ENCODE measurements at regions not wholly inside any gene's neighbourhood (a gene's known extent, or its start where the extent isn't known, plus 50 kb on each side); places are given as distances from the start of the nearest gene placed in this dataset.
"Not testable (repeated sequence)": the region's sequence is repeated elsewhere in the genome, so short reads cannot be mapped to it uniquely, and the experiment has no call there.

DNA sequence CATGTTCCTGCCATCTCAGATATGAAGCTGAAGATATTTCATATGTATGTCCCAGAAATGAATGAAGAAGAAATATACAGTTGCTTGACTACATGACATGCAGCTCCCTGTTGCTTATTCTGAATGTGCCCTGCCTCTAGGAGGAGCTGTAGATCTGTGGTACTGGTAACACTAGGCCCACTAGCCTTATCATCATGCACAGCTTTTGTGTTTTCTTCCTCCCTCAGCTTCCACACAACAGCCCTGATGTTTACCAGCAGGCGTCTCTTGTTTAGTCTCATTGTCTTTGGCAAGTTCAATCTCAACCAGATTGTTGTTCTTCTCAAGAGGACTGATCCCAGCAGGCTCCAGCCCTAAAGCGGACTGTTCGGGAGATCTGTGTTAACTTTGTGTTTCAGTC is 104.8 kb downstream of the ATP6V0E2 start:
- H3K4me1 ChIP-seq; H3K9me3 ChIP-seq (replicated peaks); H3K27ac ChIP-seq; H3K4me3 ChIP-seq; H3K36me3 ChIP-seq; DNase-seq; H3K27me3 ChIP-seq: not testable (repeated sequence)

- not testable (repeated sequence) for H3K4me1 ChIP-seq; H3K36me3 ChIP-seq; H3K9me3 ChIP-seq (replicated peaks); DNase-seq; H3K4me3 ChIP-seq; H3K27me3 ChIP-seq; H3K27ac ChIP-seq
Measured at GRCh38 chr7:149978944-149979343, 105.2 kb downstream of the ATP6V0E2 start.

DNA sequence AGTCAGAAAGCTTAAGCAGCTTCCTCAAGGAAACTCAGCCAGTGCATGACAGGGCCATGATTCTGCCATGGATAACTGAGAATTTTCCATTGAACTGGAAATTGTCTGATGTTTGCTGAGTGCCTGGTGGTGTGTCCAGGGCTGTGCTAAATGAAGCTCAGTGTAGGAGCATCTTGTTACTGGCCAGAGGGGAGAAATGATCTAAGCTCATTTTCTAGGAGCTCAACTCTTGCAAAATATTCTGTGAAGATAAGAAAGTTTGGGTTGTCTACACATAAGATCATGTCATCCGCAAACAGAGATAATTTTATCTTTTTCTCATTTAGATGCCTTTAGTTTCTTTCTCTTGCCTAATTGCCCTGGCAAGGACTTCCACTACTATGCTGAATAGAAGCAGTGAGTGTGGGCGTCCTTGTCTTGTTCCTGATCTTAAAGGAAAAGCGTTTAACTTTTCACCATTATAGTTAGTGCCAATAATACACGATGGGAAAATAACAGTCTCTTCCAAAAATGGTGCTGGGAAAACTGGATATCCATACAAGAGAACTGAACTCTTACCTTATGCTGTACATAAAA is 108.9 kb downstream of the ATP6V0E2 start:
- H3K36me3 ChIP-seq; DNase-seq; H3K9me3 ChIP-seq (replicated peaks); H3K27ac ChIP-seq; H3K4me1 ChIP-seq; H3K27me3 ChIP-seq; H3K4me3 ChIP-seq: not testable (repeated sequence)

DNA sequence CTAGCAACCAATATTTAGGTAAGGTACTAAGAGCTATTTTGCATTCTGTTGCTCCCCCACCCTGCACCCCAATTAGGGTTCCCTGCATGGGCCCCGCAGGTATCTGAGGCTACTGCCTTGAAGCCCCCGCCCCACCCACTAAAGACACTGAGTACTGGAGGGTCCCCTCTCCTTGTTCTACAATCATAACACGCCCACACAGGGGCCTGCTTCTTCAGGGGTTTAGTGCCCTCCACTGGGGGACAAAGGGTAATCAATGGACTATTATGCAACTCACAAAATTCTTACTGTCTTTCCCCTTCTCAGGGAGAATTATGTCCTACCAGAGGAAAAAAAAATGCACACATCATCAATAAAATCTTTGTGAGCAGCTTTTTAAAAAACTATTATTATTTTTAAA is 113.1 kb downstream of the ATP6V0E2 start:
- H3K27ac ChIP-seq; H3K9me3 ChIP-seq (replicated peaks); H3K27me3 ChIP-seq; H3K36me3 ChIP-seq; H3K4me3 ChIP-seq; DNase-seq; H3K4me1 ChIP-seq: not testable (repeated sequence)

- H3K36me3 ChIP-seq; H3K27me3 ChIP-seq; H3K4me1 ChIP-seq; H3K4me3 ChIP-seq; H3K27ac ChIP-seq; DNase-seq; H3K9me3 ChIP-seq (replicated peaks): not testable (repeated sequence)
Measured at GRCh38 chr7:149991652-149992302, 118.0 kb downstream of the ATP6V0E2 start.

DNA sequence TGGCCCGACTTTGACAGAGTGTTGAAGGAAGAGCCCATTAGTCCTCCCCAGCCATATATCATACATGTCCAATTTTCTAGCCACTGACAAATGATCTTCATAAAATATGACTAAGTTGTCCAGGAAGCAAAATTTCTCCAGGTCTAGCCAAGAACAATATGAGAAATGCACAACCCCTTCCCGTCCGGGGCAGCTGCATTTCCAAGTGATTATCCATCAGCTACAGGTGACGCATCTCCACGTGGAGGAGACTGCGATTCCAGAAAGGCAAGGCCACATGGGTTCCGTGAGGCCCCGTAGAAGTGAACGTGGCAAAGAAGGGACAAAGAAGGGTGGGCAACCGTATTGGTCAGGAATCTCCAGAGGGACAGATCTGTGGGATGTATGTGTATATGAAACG is 118.6 kb downstream of the ATP6V0E2 start:
- not testable (repeated sequence) for H3K4me3 ChIP-seq; H3K27ac ChIP-seq; H3K36me3 ChIP-seq; H3K4me1 ChIP-seq; H3K9me3 ChIP-seq (replicated peaks); DNase-seq; H3K27me3 ChIP-seq

- H3K9me3 ChIP-seq (replicated peaks); H3K4me1 ChIP-seq: not testable (repeated sequence)
Measured at GRCh38 chr7:149995369-149996026, 121.7 kb downstream of the ATP6V0E2 start.

GRCh38 chr7:150000780-150001599 is 127.2 kb downstream of the ATP6V0E2 start:
- not testable (repeated sequence) for H3K27me3 ChIP-seq, DNase-seq

More at GRCh38 chr7:149995369-149996026, 121.7 kb downstream of the ATP6V0E2 start:
- H3K36me3 ChIP-seq, H3K27ac ChIP-seq, DNase-seq, H3K4me3 ChIP-seq, H3K27me3 ChIP-seq: not testable (repeated sequence)

GRCh38 chr7:150003304-150003810 is 129.6 kb downstream of the ATP6V0E2 start:
- Histone ChIP-seq H3K9me3 (replicated peaks) (0 out of 2 replicates have a peak, but pooled peaks cover 6% of the 10 kb centered on the region), H3K4me1 (no peaks in the 10 kb centered on the region), H3K36me3 (no peaks in the 10 kb centered on the region), H3K27ac (no peak overlapping the region), H3K27me3 (no peaks in the 10 kb centered on the region), H3K4me3 (no peak overlapping the region)
- DNase-seq, result no peak

More at GRCh38 chr7:150000780-150001599, 127.2 kb downstream of the ATP6V0E2 start:
- H3K4me3 ChIP-seq; H3K4me1 ChIP-seq; H3K9me3 ChIP-seq (replicated peaks); H3K36me3 ChIP-seq; H3K27ac ChIP-seq: not testable (repeated sequence)

DNA sequence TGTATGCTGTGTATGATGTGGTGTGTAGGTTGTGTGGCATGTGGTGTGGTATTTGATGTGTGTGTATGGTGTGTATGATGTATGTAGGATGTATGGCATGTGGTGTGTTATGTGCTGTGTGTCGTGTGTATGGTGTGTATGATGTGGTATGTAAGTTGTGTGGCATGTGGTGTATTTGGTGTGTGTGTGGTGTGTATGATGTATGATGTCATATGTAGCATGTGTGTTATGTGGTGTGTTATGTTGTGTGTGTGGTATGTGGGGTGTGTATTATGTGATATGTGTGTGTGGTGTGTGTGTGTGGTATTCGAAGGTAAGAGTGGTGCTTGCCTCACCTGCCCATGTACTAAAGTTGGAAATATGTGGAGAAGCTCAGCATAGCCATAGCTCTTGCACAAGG is 130.2 kb downstream of the ATP6V0E2 start:
- not testable (repeated sequence) for H3K4me3 ChIP-seq; DNase-seq; H3K4me1 ChIP-seq; H3K9me3 ChIP-seq (replicated peaks); H3K36me3 ChIP-seq; H3K27ac ChIP-seq; H3K27me3 ChIP-seq

DNA sequence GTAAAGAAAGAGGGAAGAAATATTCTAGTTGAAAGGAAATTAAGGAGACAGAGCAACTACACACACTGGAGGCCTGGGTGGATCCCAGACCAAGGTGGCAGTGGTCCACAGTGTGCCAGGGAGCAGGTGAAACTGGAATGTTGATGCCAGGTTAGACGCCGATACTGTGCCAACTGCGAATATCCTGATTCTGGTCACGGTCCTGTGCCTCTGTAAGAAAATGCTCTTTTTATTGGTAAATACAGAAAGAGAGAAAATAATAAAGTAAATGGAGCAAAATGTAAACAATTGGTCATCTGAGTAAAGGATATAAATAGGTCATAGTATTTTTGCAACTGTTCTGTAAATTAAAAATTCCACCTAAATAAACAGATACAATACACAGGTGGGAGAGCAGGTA is 131.1 kb downstream of the ATP6V0E2 start:
- not testable (repeated sequence) for DNase-seq; H3K4me1 ChIP-seq; H3K4me3 ChIP-seq; H3K27me3 ChIP-seq; H3K27ac ChIP-seq; H3K9me3 ChIP-seq (replicated peaks); H3K36me3 ChIP-seq

DNA sequence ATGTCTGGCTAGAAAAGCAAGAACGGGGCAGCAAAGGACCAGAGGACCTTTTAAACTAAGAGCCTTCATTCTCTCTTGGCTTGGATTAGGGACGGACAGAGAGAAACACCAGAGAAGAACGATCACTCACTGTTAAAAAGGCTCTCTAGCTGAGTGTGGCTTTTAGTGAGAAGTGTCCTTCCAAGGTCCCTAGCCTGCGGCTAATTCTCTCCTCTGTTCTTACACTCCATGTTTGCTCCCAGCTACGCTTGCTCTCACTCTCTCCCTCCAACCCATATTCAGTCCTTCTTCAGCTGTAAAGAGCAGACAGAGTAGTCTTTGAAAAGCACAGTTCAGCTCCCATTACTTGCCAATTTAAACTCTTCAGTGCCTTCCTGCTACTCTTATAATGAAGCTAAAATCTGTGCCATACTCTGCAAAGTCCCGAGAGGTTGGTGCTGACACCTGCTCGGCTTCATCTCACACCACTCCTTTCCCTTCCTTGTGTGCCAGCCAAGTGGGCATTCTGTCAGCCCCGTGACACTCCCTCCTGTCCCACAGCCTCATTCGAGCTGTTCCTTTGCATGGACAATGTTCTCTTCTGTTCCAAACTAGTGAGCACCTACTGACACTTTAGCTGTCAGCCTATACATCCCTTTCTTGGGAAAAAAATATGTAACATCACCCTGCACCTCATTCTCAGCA is 136.0 kb downstream of the ATP6V0E2 start:
- not testable (repeated sequence) for H3K4me1 ChIP-seq; H3K4me3 ChIP-seq; H3K36me3 ChIP-seq; H3K9me3 ChIP-seq (replicated peaks); H3K27me3 ChIP-seq; H3K27ac ChIP-seq; DNase-seq

DNA sequence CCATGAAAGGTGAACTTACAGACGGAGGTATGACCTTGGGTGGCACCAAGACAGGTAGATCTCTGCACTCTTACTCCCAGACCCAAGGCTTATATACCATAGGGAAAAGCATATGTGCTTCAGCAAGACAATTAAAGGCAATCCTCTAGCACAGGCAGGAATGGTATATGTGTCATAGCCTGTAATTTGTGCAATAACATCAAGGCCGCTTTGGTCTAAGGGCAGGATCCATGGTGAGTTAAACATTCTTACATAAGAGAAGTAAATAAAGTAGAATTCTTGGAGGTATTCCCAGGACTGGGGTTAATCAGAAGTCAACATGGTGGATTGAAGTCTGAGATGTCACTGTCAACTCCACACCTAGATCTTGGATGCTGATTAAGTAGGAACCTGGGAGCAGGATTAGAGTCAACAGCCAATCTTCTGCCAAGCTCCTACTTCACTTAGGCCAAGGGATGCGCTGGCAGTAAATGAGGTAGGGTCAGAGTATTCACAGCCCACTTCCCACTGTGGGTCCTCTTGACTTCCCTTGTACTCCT is 143.0 kb downstream of the ATP6V0E2 start:
- not testable (repeated sequence) for H3K9me3 ChIP-seq (replicated peaks); H3K4me3 ChIP-seq; H3K36me3 ChIP-seq; DNase-seq; H3K27me3 ChIP-seq; H3K4me1 ChIP-seq; H3K27ac ChIP-seq

- H3K27me3 ChIP-seq; H3K4me1 ChIP-seq; H3K4me3 ChIP-seq; DNase-seq; H3K9me3 ChIP-seq (replicated peaks); H3K36me3 ChIP-seq; H3K27ac ChIP-seq: not testable (repeated sequence)
Measured at GRCh38 chr7:150020210-150020609, 146.4 kb downstream of the ATP6V0E2 start.

Measured in SJCRH30 (cell line).